ENCODE measurements at regions not wholly inside any gene's neighbourhood (a gene's known extent, or its start where the extent isn't known, plus 50 kb on each side); places are given as distances from the start of the nearest gene placed in this dataset.
"Not testable (repeated sequence)": the region's sequence is repeated elsewhere in the genome, so short reads cannot be mapped to it uniquely, and the experiment has no call there.

DNA sequence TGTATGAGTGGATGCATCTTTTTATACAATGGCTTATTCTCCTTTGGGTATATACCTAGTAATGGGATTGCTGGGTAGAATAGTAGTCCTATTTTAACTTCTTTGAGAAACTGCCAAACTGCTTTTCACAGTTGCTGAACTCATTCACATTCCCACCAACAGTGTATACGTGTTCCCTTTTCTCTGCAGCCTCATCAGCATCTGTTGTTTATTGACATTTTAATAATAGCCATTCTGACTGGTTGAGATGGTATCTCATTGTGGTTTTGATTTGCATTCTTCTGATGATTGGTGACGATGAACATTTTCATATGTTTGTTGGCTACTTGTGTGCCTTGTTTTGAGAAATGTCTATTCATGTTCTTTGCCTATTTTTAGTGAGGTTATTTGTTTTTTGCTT, 687.0 kb upstream of the EPHA5 start:
- DNase-seq, result no peak

DNA sequence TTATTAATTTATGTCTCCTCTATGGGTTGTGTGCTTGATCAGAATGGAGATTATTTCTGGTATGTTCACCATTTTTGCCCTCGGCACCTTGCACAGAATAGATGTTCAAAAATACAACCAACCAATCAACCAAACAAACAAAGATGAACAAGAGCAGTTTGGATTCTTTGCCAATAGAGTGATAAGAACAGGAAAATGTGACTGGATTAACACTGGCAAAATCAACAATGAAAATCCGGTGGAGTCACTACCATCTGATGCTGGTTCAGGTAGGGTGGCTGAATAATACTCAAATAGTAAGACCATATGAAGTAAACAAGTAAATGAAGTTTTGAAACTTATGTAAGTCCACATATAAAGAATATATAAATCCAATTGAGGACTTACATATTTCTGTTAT, 685.0 kb upstream of the EPHA5 start:
- no peak for DNase-seq

DNA sequence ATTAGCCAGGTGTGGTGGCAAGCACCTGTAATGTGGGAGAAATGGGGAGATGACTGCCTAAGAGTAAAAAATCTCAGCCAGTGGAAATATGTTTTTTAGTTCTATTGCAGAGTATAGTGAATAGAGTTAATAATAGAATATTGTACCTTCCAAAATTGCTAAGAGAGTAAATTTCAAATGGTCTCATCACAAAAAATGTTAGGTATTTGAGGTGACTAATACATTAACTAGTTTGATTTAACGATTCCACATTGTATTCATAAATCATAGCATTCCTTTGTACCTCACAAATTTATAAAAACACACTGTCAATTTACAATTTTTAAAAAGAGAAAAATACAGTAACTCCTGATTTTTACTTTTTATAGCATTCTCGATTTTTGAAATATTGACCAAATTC, 681.5 kb upstream of the EPHA5 start:
- DNase-seq, result no peak

DNA sequence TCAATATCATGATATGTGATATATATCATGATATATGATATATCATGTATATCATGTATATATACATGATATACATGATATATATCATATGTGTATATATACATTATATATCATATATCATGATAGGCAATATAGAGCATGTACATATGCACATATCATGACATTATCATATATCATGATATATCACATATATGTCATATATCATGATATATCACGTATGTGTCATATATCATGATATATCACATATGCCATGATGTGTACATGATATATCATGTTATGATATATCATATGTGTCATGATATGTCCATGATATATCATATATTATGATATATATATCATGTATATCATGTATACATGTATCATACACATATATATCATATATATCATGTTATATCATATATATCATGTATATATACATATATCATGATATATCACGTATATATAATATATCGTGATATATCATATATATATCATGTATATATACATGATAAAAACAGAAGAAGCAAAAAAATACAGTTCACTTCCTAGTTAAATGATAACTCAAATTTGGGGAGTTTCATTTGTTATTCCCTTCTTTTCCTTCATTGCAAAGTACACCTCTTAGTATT, 670.1 kb upstream of the EPHA5 start:
- DNase-seq, result no peak

DNA sequence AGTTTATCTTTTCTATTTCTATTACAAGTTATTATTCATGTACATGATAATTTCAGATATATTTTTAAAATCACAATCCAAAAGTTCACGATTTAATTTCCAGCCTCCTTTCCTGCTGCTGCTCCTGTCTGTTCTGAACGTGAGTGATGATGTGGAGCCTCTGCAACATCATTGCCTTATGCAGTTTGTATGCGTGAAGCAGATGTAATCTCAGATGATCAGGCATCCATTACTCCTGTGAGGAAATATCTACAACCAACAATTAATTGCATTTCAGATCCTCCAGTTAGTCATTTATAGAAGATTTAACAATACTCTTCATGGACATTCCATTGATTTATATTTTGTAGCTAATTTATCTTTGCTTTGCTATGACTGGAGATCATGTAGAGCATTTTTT, 668.7 kb upstream of the EPHA5 start:
- no peak for DNase-seq

DNA sequence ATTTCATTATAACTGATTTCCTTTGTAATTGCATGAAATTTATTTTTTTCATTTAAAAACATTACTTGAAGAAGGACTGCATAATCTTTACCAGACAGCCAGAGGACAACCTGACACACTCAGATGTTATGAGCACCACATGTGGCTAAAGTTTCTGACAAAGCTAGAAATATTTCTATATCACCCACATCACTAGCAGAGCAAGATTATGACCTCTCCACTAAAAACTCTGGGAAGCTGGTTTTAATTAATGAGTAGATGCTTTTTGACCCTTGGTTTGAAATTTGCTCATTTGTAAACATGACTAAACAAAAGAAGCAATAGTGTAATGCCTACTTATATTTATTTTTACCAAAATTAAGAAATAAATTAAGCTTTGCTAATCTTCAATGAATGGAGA, 661.5 kb upstream of the EPHA5 start:
- DNase-seq, result no peak

DNA sequence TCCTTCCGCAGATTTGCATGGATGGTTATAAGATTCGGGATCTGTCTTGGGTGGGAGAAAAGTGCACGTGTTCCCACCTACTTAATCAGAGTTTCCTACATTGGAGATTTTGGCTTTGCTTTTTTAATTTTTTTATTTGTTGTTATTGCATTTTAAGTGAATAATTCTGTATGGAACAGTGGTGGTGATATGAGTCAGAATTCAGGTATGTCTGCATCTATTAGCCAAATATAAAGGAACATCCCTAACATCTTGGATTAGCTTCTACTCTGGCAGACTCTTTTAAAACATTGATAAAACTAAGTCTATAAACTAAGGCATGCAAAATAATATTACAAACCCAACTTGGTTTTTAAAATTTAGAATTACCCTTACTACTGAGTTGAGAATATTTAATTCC, 659.8 kb upstream of the EPHA5 start:
- DNase-seq, result no peak

DNA sequence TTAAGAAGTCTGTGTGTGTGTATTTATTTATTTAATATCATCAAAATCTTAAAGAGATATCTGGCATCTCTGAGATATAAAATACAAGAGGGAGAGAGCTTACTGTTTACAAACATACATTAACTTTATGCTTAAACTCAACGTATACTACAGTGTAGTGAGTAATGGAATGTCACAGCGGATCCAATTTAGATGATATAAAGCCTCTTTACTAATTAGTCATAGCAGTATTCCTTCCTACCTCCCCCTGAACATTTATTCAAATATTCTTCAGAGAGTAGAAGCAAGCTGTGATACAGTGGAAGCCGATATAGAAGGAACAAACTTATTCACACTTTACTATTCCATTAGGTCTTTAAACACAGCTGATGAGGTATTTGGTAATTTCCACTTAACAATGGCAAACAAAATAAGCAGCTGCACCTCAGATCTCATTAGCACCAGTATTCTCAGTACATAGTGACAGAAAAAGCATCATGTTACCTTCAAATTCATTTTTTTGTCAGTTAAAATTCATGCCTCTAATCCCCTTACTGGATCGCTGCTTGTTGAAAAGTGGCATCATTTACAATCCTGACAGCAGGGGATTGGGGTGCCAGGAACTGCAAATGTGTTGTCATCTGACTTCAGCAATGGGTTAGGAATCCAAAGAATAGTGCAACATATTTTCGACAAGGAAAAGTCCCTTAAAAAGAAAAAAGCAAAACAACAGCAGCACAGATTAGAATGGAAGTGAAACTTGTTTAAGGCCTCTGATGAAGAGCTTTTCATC, 658.7 kb upstream of the EPHA5 start:
- DNase-seq, result no peak

DNA sequence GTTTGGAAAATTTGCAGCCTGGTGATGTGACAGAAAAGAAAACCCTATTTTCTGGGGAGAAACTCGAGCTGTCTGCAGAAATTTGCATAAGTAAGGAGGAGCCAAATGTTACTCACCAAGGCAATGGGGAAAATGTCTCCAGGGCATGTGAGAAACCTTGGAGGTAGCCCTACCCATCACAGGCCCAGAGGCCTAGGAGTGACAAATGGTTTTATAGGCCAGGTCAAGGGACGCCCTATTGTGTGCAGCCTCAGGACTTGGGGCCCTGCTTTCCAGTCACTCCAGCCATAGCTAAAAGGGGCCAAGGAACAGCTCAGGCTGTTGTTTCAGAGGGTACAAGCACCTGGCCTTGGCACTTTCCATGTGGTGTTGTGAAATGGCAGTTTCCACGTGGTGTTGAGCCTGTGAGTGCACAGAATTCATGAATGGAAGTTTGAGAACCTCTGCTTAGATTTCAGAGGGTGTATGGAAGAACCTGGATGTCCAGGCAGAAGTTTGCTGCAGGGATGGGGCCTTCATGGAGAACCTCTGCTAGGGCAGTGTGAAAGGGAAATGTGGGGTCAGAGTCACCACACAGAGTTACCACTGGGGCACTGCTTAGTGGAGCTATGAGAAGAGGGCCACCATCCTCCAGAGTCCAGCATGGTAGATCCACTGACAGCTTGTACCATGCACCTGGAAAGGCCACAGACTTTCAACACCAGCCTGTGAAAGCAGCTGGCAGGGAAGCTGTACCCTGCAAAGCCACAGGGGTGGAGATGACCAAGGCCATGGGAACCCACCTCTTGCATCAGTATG, 637.6 kb upstream of the EPHA5 start:
- no peak for DNase-seq

DNA sequence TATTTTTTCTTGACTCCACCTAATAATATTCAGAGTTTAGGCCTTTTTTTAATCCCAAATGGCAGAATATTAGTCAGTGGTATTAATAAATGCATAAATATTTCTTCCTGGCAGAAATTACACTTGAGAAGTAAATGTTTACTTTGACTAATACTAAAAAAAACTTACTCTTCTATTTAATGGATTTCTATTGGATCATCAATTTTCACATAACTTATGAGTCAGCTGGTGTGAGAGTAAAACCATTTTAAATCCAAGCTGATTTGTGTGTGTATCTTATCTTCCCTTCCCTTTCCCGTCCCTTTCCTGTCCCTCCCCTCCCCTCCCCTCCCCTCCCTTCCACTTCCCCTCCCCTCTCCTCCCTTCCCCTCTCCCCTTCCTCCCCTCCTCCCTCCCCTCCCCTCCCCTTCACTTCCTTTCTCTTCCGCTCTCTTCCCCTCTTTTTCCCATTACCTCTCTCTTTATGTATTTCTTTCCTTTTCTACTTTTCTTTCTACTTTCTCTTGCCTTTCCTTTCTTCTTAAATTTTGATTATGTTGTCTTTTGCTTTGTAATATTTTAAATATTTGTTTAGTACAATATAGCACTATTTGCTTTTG, 630.1 kb upstream of the EPHA5 start:
- DNase-seq, result no peak

DNA sequence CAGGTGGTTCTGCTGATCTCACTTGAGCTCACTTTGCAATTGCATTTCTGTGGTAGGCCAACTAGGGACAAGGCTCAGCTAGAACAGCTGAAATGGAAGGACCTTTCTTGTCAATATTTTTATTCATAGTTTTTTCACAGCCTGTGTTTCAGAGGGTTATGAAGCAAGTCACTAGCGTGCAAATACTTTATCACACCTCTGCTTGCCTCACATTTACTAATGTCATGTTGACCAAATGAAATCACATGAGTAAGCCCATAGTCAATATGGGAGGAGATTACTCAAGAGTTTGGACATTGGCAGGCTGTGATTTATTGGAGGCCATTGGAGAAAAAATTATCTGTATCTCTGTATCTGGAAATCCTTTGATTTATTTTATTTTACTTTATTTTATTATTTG, 628.3 kb upstream of the EPHA5 start:
- DNase-seq, result no peak

DNA sequence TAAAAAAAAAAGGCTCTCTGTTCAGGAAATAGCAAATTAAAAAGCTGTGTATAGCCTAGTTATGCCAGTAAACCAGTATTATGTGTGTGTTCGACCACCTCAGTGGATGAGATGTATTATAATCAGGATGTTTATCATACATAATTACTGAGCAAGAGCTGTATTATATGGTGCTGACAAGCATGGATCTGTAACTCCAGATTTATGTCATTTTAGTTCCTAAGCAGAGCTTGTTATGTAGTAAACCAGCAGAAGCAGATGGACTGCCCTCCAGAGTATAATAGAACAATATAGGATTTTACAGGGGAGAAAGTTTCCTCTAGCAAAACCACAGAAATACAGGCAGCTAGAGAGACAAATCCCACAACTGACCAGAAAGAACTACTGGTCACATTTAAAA, 627.4 kb upstream of the EPHA5 start:
- DNase-seq, result no peak

DNA sequence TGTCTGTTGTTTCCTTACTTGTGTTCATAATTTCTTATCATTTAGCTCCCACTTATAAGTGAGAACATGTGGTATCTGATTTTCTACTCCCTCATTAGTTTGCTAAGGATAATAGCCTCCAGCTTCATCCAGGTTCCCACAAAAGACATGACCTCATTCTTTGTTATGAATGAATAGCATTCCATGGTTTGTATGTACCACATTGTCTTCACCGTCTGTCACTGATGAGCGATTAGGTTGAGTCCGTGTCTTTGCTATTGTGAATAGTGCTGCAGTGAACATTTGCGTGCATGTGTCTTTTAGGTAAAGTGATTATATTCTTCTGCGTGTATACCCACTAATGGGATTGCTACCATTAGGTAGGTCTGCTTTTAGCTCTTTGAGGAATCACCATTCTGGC, 624.3 kb upstream of the EPHA5 start:
- DNase-seq, result no peak

DNA sequence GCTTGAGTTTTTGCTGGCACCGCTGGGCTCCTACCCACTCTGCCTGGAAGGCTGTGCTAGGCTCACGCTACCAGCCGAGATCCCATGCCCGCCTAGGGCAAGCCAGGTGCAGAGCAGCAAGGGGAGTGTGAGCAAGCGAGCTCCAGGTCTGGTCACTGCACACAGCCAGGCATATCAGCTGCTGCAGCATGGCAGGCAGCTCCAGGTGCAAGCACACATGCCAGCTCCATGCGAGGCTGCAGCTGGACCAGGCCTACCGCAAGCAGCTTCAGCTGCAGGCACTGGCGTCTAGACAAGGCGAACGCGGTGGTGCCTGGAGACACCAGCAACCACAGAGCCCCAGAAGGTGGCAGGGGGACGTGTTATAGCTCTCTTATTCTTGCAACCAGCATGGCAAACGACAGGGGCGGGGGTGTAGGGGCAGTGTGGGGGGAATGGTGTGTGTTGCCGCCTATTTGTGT, 614.7 kb upstream of the EPHA5 start:
- no peak for DNase-seq

DNA sequence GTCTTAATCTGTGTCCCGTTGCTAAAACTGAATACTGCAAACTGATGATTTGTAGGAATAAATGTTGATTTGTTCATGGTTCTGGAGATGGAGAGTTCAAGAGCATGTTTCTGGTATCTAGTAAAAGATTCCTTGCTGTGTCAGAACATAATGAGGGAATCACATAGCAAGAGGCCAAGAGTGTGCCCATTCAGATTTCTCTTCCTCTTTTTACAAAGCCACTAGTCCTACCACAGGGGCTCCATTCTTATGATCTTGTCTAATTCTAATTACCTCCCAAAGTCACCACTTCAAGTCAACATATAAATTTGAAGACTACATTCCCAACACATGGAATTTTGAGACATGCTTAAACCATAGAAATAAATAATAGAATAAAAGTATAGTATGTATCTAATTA, 608.8 kb upstream of the EPHA5 start:
- DNase-seq, result no peak

DNA sequence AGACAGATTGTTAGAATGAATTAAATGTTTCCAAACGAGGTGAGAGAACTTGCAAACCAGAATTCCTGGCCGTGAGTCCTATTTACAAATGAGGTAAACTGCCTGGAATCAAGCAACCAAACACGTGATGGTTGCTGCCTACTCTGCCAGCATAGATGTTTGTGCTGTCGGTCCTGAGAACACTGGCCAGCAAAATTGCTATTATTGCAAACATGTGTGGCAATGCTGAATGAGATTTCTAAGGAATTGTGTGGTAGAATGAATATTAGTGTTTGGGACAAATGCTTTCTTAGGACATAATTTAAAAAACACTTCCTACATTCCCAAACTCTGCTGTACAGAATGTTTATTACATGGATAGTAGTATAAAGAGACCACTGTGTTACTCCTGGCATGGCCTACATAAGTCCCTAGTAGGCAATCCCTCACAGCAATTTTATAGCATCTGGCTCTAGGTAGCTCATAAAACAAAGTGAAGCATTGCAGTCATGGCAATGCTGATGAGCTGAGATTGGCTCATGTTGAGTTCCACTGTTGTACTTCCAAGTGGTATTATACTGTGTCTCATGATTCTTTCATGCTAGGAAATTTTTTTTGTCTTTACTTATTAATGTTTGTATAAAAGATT, 605.2 kb upstream of the EPHA5 start:
- no peak for DNase-seq

DNA sequence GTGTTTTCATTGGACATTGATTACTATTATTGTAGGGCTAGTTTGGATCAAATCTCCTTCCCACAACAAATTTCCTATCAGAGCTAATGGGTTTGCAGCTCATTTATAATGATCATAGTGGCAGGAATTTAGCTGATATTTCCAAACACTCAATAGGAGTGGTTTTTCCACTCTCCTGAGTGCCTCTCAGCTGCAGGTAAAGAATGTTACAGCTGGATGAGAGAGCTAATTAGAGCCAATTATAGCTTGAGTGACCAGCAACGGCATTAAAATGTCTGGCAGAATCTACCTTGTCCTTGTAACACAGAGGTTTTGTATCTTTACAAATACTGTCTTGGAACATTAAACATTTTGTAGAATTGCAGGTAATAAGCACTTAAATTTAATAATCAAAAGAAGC, 602.8 kb upstream of the EPHA5 start:
- DNase-seq, result no peak

DNA sequence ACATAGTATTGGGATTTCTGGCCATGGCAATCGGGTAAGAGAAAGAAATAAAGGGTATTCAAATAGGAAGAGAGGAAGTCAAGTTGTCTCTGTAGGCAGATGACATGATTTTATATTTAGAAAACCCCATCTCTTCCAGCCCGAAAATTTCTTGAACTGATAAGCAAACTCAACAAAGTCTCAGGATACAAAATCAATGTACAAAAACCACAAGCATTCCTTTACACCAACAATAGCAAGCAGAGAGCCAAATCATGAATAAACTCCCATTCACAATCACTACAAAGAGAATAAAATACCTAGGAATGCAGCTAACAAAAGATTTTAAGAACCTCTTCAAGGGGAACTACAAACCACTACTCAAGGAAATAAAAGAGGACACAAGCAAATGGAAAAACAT, 600.1 kb upstream of the EPHA5 start:
- not testable (repeated sequence) for DNase-seq

DNA sequence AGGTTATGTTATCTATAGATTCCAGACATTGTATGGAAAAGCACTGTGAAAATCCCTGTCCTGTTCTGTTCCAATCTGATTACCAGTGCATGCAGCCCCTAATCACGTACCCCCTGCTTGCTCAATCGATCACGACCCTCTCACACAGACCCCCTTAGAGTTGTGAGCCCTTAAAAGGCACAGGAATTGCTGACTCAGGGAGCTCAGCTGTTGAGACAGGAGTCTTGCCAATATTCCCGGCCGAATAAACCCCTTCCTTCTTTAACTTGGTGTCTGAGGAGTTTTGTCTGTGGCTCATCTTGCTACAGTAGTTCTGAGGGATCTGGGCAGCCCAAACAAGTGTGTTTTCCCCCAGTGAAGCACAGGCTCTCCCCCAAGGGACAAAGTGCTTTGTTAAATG, 596.3 kb upstream of the EPHA5 start:
- DNase-seq, result not testable (repeated sequence)

DNA sequence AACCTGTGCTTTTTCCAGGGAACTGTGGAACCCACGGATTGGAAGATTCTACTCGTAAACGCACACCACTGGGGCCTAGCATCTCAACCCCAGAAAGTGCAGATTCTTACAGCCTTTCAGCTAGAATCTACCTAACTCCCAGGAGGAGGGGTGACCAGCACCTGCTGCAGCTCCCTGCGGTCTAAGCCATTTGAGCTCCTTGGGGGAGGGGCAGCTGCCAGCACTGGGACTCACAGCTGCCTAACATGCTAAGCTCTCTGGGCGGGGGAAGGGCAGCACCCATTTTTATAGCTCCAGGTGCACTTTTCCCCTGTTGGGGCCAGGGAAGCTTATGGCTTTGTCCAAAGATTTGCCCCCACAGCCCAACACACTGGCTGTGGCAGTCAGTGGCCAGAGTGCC, 595.7 kb upstream of the EPHA5 start:
- no peak for DNase-seq

DNA sequence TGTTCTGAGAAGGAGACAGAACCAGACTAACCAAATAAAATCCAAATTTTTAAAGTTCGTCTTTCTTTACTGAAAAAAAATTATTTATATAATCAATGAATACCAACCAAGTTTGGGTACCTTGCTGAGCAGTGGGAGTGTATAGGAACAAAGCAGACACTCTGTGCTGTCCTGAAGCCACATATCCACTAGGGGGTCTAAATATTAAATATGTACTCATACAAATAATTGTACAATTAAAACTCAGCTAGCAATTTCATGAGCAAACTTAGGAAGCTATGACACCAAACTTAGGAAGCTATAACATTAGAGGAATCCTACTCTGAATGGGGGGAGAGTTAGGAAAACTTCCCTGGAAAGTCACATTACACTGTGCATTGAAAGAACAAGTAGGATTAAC, 582.0 kb upstream of the EPHA5 start:
- no peak for DNase-seq

DNA sequence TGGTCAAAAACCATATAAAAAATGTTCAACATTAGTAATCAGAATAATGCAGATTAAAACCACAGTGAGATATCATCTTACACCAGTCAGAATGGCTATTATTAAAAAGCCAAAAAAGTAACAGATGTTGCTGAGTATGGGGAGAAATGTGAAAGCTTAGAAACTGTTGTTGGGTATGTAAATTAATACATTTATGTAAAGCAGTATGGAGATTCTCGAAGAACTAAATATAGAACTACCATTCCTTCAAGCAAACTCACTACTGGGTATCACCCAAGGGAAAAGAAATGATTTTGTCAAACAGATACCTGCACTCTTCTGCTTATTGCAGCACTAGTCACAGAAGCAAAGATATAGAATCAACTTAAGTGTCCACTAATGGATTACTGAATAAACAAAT, 576.4 kb upstream of the EPHA5 start:
- DNase-seq, result no peak

DNA sequence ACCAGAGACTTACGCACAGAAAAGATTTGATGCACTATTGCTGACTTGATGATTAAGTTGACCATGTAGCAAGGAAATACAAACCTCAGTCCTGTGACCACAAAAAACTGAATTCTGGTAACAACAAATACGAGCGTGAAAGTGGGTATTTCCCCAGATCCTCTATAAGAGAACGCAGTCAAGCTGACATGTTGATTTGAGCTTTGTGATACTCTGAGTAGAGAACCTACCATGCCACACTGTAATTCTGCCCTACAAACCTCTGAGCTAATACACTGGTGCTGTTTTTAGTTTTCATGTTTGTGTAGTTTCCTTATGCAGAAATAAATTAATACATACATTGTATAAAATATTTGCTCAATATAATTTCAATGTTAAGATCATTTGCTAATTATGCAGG, 565.6 kb upstream of the EPHA5 start:
- DNase-seq, result no peak
